Thyroid gland (tissue), 4 donors: ENCODE measurements at regions not wholly inside any gene's neighbourhood (a gene's known extent, or its start where the extent isn't known, plus 50 kb on each side); places are given as distances from the start of the nearest gene placed in this dataset.

Experiments
- POLR2A ChIP-seq, 2 donors: fragments of 450-650 bp; IDR thresholded peaks; one replicate each; pipeline ENCODE4 v1.6.1; 2017; ENCODE audit warnings: antibody characterized with exemption in 2 of 2, mild to moderate bottlenecking in 2 of 2, moderate library complexity in 1 of 2
- TF ChIP-seq, protein P1 (sequence below), 6 experiments: fragments of 200-600 bp in 3 of 6; fragments of 450-650 bp in 3 of 6; sonication (generic) in 3 of 6; IDR thresholded peaks; one replicate each; pipeline ENCODE4 v1.5.1; 2016 to 2019; ENCODE audit warnings: antibody characterized with exemption in 6 of 6, mild to moderate bottlenecking in 2 of 6, inconsistent platforms in 1 of 6, moderate library complexity in 1 of 6

DNA sequence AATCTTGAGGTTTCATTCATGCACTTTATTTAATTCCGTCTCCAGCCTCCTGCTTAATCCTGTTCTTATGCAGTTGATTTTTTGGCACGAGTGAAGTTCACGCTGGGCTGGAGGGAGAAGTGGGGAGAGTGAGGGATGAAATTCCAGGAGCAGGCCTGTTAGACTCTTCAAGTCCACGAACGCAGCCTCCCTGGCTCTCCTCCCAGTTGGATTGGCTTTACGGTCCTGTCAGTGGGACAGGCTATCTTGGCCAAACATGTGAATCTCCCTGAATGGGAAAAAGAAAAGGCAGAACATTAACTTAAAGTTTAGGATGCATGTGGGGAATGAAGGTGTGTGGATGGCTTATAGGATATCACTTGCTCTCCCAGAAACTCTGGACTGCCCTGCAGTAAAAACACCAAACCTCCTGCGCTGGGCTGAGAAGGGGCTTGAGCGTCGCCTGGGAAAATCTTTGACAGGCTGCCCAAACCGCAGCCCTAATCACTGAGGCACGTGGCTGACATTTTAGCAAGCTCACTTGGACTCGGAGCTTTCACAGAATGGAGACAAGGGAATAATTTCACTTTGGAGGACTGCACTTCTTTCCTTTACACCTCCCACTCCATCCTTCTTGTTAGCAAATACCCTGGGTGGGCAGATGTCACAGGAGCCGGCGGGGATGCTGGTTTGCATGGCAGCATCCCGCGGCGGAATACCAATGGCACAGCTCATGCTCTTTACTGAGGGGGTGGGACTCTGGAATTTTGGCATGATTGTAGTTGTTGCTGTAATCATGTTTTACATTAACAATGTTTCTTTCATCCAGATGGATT is 93.9 kb downstream of the ACKR3 start:
- TF ChIP-seq, protein P1, sequence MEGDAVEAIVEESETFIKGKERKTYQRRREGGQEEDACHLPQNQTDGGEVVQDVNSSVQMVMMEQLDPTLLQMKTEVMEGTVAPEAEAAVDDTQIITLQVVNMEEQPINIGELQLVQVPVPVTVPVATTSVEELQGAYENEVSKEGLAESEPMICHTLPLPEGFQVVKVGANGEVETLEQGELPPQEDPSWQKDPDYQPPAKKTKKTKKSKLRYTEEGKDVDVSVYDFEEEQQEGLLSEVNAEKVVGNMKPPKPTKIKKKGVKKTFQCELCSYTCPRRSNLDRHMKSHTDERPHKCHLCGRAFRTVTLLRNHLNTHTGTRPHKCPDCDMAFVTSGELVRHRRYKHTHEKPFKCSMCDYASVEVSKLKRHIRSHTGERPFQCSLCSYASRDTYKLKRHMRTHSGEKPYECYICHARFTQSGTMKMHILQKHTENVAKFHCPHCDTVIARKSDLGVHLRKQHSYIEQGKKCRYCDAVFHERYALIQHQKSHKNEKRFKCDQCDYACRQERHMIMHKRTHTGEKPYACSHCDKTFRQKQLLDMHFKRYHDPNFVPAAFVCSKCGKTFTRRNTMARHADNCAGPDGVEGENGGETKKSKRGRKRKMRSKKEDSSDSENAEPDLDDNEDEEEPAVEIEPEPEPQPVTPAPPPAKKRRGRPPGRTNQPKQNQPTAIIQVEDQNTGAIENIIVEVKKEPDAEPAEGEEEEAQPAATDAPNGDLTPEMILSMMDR (IDR thresholded peaks at IDR 0.05), result no peak
- TF ChIP-seq POLR2A (IDR thresholded peaks at IDR 0.05), result no peak
